ENCODE measurements at regions not wholly inside any gene's neighbourhood (a gene's known extent, or its start where the extent isn't known, plus 50 kb on each side); places are given as distances from the start of the nearest gene placed in this dataset.
"Not testable (repeated sequence)": the region's sequence is repeated elsewhere in the genome, so short reads cannot be mapped to it uniquely, and the experiment has no call there.

- Histone ChIP-seq H3K4me3 (ENCODE audit: insufficient read length, low read depth) (no peak overlapping the region), H3K9ac (ENCODE audit: insufficient read length, low read depth) (no peak overlapping the region), H3K36me3 (ENCODE audit: insufficient read depth, insufficient read length, low read length) (no peaks in the 10 kb centered on the region), H3K4me1 (ENCODE audit: insufficient read depth, insufficient read length) (no peaks in the 10 kb centered on the region), H3K27me3 (ENCODE audit: insufficient read depth, insufficient read length) (no peaks in the 10 kb centered on the region), H3K9me3 (ENCODE audit: insufficient read depth, low read length) (no peaks in the 10 kb centered on the region)
- no peak for TF ChIP-seq ZNF274 (IDR thresholded peaks at IDR 0.05; ENCODE audit: low read depth, low read length)
- no peak for TF ChIP-seq YY1 (IDR thresholded peaks at IDR 0.05; ENCODE audit: insufficient read depth, insufficient read length)
- no peak for TF ChIP-seq SUZ12 (IDR thresholded peaks at IDR 0.05; ENCODE audit: extremely low read depth, insufficient read depth, insufficient read length)
- no peak for DNase-seq (ENCODE audit: low read depth, low spot score)
Observed at GRCh38 chr5:50575740-50576139, 90.7 kb upstream of the PARP8 start.

- Histone ChIP-seq H3K27me3 (ENCODE audit: insufficient read depth, insufficient read length) (no peaks in the 10 kb centered on the region), H3K36me3 (ENCODE audit: insufficient read depth, insufficient read length, low read length) (no peaks in the 10 kb centered on the region), H3K4me1 (ENCODE audit: insufficient read depth, insufficient read length) (no peaks in the 10 kb centered on the region), H3K9me3 (ENCODE audit: insufficient read depth, low read length) (no peaks in the 10 kb centered on the region), H3K9ac (ENCODE audit: insufficient read length, low read depth) (no peak overlapping the region), H3K4me3 (ENCODE audit: insufficient read length, low read depth) (no peak overlapping the region)
- no peak for DNase-seq (ENCODE audit: low read depth, low spot score)
- TF ChIP-seq ZNF274 (IDR thresholded peaks at IDR 0.05; ENCODE audit: low read depth, low read length) (no peak), SUZ12 (IDR thresholded peaks at IDR 0.05; ENCODE audit: extremely low read depth, insufficient read depth, insufficient read length) (no peak), YY1 (IDR thresholded peaks at IDR 0.05; ENCODE audit: insufficient read depth, insufficient read length) (no peak)
Observed at GRCh38 chr5:50576265-50576664, 90.2 kb upstream of the PARP8 start.

- no peaks in the 10 kb centered on the region for H3K36me3 ChIP-seq (ENCODE audit: insufficient read depth, insufficient read length, low read length)
- no peak for TF ChIP-seq YY1 (IDR thresholded peaks at IDR 0.05; ENCODE audit: insufficient read depth, insufficient read length)
- no peak for TF ChIP-seq SUZ12 (IDR thresholded peaks at IDR 0.05; ENCODE audit: extremely low read depth, insufficient read depth, insufficient read length)
- TF ChIP-seq ZNF274 (IDR thresholded peaks at IDR 0.05; ENCODE audit: low read depth, low read length): no peak
- H3K9me3 ChIP-seq (ENCODE audit: insufficient read depth, low read length): no peaks in the 10 kb centered on the region
- no peaks in the 10 kb centered on the region for H3K27me3 ChIP-seq (ENCODE audit: insufficient read depth, insufficient read length)
- no peak overlapping the region for H3K9ac ChIP-seq (ENCODE audit: insufficient read length, low read depth)
- H3K4me3 ChIP-seq (ENCODE audit: insufficient read length, low read depth): no peak overlapping the region
- H3K4me1 ChIP-seq (ENCODE audit: insufficient read depth, insufficient read length): no peaks in the 10 kb centered on the region
- no peak for DNase-seq (ENCODE audit: low read depth, low spot score)
Observed at GRCh38 chr5:50576686-50577256, 89.7 kb upstream of the PARP8 start.

GRCh38 chr5:50580506-50580905 lies 85.9 kb upstream of the PARP8 start:
- H3K4me3 ChIP-seq (ENCODE audit: insufficient read length, low read depth): no peak overlapping the region
- no peaks in the 10 kb centered on the region for H3K9me3 ChIP-seq (ENCODE audit: insufficient read depth, low read length)
- no peak for DNase-seq (ENCODE audit: low read depth, low spot score)
- H3K27me3 ChIP-seq (ENCODE audit: insufficient read depth, insufficient read length): no peaks in the 10 kb centered on the region
- no peaks in the 10 kb centered on the region for H3K4me1 ChIP-seq (ENCODE audit: insufficient read depth, insufficient read length)
- H3K36me3 ChIP-seq (ENCODE audit: insufficient read depth, insufficient read length, low read length): no peaks in the 10 kb centered on the region
- H3K9ac ChIP-seq (ENCODE audit: insufficient read length, low read depth): no peak overlapping the region
- no peak for TF ChIP-seq ZNF274 (IDR thresholded peaks at IDR 0.05; ENCODE audit: low read depth, low read length)
- TF ChIP-seq SUZ12 (IDR thresholded peaks at IDR 0.05; ENCODE audit: extremely low read depth, insufficient read depth, insufficient read length): no peak
- TF ChIP-seq YY1 (IDR thresholded peaks at IDR 0.05; ENCODE audit: insufficient read depth, insufficient read length): no peak

- not testable (repeated sequence) for DNase-seq (ENCODE audit: low read depth, low spot score); H3K9me3 ChIP-seq (ENCODE audit: insufficient read depth, low read length); H3K36me3 ChIP-seq (ENCODE audit: insufficient read depth, insufficient read length, low read length); H3K27me3 ChIP-seq (ENCODE audit: insufficient read depth, insufficient read length); H3K9ac ChIP-seq (ENCODE audit: insufficient read length, low read depth); H3K4me3 ChIP-seq (ENCODE audit: insufficient read length, low read depth); H3K4me1 ChIP-seq (ENCODE audit: insufficient read depth, insufficient read length)
Observed at GRCh38 chr5:50581845-50582244, 84.6 kb upstream of the PARP8 start.

- TF ChIP-seq ZNF274 (IDR thresholded peaks at IDR 0.05; ENCODE audit: low read depth, low read length) (no peak), YY1 (IDR thresholded peaks at IDR 0.05; ENCODE audit: insufficient read depth, insufficient read length) (no peak), SUZ12 (IDR thresholded peaks at IDR 0.05; ENCODE audit: extremely low read depth, insufficient read depth, insufficient read length) (no peak)
- DNase-seq (ENCODE audit: low read depth, low spot score): no peak
Observed at GRCh38 chr5:50582699-50583098, 83.7 kb upstream of the PARP8 start.

GRCh38 chr5:50583621-50584020 lies 82.8 kb upstream of the PARP8 start:
- no peak for TF ChIP-seq ZNF274 (IDR thresholded peaks at IDR 0.05; ENCODE audit: low read depth, low read length)
- no peak for TF ChIP-seq YY1 (IDR thresholded peaks at IDR 0.05; ENCODE audit: insufficient read depth, insufficient read length)
- TF ChIP-seq SUZ12 (IDR thresholded peaks at IDR 0.05; ENCODE audit: extremely low read depth, insufficient read depth, insufficient read length): no peak
- Histone ChIP-seq H3K27me3 (ENCODE audit: insufficient read depth, insufficient read length) (no peaks in the 10 kb centered on the region), H3K9ac (ENCODE audit: insufficient read length, low read depth) (no peak overlapping the region), H3K4me3 (ENCODE audit: insufficient read length, low read depth) (no peak overlapping the region), H3K36me3 (ENCODE audit: insufficient read depth, insufficient read length, low read length) (no peaks in the 10 kb centered on the region), H3K9me3 (ENCODE audit: insufficient read depth, low read length) (no peaks in the 10 kb centered on the region), H3K4me1 (ENCODE audit: insufficient read depth, insufficient read length) (no peaks in the 10 kb centered on the region)
- no peak for DNase-seq (ENCODE audit: low read depth, low spot score)

More at GRCh38 chr5:50582699-50583098, 83.7 kb upstream of the PARP8 start:
- Histone ChIP-seq H3K9me3 (ENCODE audit: insufficient read depth, low read length) (no peaks in the 10 kb centered on the region), H3K9ac (ENCODE audit: insufficient read length, low read depth) (no peak overlapping the region), H3K36me3 (ENCODE audit: insufficient read depth, insufficient read length, low read length) (no peaks in the 10 kb centered on the region), H3K4me3 (ENCODE audit: insufficient read length, low read depth) (no peak overlapping the region), H3K4me1 (ENCODE audit: insufficient read depth, insufficient read length) (no peaks in the 10 kb centered on the region), H3K27me3 (ENCODE audit: insufficient read depth, insufficient read length) (no peaks in the 10 kb centered on the region)

- not testable (repeated sequence) for H3K4me3 ChIP-seq (ENCODE audit: insufficient read length, low read depth); H3K36me3 ChIP-seq (ENCODE audit: insufficient read depth, insufficient read length, low read length); H3K9ac ChIP-seq (ENCODE audit: insufficient read length, low read depth); DNase-seq (ENCODE audit: low read depth, low spot score); H3K4me1 ChIP-seq (ENCODE audit: insufficient read depth, insufficient read length); H3K27me3 ChIP-seq (ENCODE audit: insufficient read depth, insufficient read length); H3K9me3 ChIP-seq (ENCODE audit: insufficient read depth, low read length)
Observed at GRCh38 chr5:50588471-50588870, 78.0 kb upstream of the PARP8 start.

GRCh38 chr5:50590444-50591189 lies 75.8 kb upstream of the PARP8 start:
- not testable (repeated sequence) for DNase-seq (ENCODE audit: low read depth, low spot score); H3K9me3 ChIP-seq (ENCODE audit: insufficient read depth, low read length); H3K36me3 ChIP-seq (ENCODE audit: insufficient read depth, insufficient read length, low read length); H3K9ac ChIP-seq (ENCODE audit: insufficient read length, low read depth); H3K4me1 ChIP-seq (ENCODE audit: insufficient read depth, insufficient read length); H3K27me3 ChIP-seq (ENCODE audit: insufficient read depth, insufficient read length); H3K4me3 ChIP-seq (ENCODE audit: insufficient read length, low read depth)

DNA sequence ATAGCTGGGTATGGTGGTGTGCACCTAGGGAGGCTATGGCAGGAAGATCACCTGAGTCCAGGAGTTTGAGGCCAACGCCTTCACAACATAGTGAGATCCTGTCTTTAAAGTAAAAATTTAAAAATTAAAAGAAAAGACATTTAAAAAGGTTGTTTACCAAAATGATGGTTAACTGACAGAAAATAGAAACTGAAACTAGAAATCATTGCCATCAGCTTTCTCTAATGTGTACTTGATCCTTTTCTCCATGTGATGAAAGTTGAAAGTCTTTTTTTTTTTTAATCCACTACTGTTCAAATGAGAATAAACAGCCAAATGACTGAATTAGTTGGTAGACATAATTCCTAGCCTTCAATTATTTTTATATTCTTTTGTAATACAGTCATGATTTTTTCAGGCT lies 75.1 kb upstream of the PARP8 start:
- H3K27me3 ChIP-seq (ENCODE audit: insufficient read depth, insufficient read length); H3K4me1 ChIP-seq (ENCODE audit: insufficient read depth, insufficient read length); H3K36me3 ChIP-seq (ENCODE audit: insufficient read depth, insufficient read length, low read length); H3K9ac ChIP-seq (ENCODE audit: insufficient read length, low read depth); H3K4me3 ChIP-seq (ENCODE audit: insufficient read length, low read depth); DNase-seq (ENCODE audit: low read depth, low spot score); H3K9me3 ChIP-seq (ENCODE audit: insufficient read depth, low read length): not testable (repeated sequence)

Measured in NT2/D1 (cell line).